T-helper 22 cell (primary cell): ENCODE measurements at regions not wholly inside any gene's neighbourhood (a gene's known extent, or its start where the extent isn't known, plus 50 kb on each side); places are given as distances from the start of the nearest gene placed in this dataset.

Experiments
- DNase-seq: peaks from one replicate; pipeline ENCODE4 v3.0.0-alpha.2; 2020; ENCODE audit warnings: low read depth

DNA sequence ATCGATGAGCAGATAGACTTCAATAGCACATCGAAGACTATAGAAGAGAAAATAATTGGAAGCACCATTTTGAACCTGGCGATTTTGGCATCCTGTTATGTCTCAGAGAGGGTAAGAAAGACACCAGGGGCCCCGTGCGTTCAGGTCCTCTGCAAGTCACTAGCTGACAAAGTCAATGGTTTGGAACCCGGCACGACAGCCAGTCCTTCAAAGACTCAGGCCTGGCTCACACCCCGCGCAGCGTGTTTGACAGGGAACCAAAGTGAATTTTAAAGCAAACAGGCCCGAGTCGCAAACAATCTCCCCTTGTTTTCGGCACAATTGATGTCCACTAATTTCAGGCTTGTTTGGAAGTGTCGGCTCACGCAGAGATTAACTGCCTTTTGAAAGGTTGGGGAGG, 716.6 kb downstream of the BRD1 start:
- no peak for DNase-seq

DNA sequence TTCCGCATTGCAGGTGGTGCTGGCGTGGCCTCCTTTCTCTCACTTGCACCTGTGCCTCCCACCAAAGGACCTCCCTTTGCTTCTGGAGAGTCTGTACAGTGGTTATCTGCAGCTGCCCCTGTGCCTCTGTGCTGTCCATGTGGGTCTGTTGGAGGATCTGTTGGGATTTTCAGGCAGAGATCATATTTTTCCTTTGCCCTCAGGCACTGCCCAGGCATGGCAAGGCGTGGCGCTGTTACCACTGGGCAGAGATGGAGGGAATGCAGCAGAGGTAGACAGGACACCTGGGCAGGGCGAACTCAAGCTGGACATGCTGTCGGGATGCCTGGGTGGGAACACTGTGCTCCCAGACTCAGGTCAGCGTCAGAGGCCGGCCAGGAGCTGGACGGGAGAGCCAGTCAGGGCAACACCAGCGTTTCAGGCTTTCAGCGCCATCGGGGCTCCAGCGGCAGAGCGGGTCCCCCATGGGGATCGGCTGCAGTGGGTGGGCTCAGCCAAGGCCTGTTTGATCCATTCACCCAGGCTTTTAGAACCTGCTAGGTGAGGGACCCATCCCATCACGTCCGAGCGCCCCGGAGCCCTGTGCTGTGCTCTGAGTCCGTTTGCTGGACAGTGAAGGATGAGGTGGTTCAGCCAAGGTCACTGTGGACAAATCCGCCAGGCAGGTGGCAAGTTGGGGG, 718.9 kb downstream of the BRD1 start:
- DNase-seq, result no peak

DNA sequence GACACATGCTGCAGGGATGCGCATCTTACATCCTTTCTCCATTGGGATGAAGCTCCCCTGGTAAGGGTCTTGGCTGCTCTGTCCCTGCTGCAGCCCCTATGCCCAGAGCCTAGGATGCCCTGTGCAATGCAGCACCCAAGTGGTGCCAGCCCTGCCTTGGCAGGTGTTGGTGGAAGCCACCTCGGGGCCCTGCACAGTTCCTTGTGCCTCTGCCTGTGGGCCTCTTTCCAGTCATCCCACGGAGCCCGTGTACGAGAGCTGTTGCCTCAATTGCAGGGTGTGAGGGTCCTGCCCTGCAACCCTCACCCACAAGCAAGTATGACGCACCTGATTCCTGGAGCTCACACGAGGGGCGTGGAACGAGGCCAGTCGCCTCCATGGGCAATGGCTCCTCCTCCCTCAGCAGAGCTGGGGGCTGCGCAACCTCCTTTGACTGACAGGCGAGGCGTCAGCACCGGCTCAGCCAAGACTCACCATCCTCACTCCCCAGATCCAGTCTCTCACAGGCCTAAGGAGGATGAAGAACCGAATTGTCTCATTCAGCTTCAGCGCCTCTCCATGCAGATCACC, 719.6 kb downstream of the BRD1 start:
- DNase-seq, result no peak

DNA sequence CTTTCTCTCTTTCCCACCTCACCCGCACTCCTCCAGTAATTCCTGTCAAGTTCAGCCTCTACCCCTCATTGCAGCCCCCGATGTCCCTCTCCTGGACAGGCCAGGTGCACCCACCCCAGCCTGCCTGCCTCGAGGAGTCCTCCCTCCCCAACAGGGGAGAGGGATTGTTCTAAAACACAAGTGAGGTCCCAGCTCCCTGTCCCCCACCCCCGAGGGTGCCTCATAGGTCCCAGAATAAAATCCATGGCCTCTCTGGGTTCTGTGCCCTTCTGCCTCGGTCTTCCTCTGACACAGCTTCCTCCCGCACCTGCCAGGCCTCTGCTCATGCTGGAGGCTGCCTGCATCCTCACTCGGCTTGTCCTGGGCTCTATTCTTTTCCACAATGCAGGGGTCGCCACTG, 720.1 kb downstream of the BRD1 start:
- DNase-seq, result no peak

DNA sequence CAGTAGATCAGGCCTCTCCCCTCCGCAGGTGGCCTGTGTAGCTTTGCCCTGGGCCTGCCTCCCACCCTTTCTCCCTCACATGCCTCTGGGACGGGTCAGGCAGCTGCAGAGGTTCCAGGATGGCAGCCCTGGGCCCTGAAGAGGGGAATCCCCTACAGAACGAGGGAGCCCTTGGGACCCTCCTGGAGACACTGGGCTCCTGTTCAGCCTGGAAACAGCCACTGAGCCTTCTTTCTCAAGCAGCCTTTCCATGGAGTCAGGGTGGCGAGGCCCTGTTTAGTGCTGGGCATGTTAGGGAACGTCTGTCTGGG, 720.9 kb downstream of the BRD1 start:
- no peak for DNase-seq

DNA sequence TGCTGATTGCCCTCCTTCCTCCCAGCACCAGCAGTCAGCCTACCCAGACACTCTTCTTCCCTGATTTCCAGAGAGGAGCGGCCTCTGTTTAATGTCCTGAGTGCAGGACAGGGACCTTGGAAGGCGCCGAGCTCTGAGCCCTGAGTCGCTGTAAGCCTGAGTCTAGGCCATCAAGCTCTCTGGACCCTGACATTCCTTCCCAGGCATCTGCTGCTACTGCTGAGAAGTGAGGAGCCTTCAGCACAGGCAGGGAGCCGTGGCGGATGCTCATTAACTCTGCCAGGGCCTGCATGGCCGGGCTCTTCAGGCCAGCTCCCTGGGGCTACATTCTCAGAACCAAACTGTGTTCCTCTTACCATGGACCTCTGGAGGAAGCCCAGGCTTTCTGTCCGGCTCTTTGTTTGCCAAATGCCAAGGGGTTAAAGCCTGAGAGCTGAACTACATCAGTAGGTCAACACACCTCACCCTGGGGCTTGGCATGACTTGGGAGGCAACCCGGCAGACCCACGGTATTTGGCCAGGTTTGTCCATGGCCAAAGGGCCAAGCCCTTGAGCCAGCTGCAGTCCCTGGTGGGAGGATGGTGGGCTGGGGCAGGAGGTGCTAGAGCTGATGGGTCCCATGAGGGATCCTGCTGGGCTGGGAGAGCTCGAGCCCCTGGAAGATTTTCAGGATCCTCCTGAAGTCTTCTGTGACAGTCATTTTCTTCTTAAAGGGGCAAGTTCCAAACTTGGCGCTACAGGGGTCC, 721.4 kb downstream of the BRD1 start:
- DNase-seq, result no peak

DNA sequence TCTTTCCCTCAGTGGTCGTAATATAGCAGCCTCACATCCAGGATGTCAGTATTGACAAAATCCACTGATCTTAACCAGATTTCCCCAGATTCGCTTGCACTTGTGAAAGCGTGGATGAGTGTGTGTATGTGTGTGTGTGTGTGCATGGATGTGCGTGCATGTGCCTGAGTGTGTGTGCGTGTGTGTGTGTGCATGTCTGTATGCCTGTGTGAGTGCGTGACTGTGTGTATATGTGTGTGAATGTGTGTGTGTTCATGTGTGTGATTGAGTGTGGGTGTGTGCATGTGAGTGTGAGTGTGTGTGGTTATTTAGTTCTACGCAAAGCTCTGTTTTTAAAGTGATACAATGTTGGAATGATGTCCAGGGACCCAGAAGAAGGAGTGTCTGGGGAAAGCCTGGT, 723.2 kb downstream of the BRD1 start:
- DNase-seq, result no peak

DNA sequence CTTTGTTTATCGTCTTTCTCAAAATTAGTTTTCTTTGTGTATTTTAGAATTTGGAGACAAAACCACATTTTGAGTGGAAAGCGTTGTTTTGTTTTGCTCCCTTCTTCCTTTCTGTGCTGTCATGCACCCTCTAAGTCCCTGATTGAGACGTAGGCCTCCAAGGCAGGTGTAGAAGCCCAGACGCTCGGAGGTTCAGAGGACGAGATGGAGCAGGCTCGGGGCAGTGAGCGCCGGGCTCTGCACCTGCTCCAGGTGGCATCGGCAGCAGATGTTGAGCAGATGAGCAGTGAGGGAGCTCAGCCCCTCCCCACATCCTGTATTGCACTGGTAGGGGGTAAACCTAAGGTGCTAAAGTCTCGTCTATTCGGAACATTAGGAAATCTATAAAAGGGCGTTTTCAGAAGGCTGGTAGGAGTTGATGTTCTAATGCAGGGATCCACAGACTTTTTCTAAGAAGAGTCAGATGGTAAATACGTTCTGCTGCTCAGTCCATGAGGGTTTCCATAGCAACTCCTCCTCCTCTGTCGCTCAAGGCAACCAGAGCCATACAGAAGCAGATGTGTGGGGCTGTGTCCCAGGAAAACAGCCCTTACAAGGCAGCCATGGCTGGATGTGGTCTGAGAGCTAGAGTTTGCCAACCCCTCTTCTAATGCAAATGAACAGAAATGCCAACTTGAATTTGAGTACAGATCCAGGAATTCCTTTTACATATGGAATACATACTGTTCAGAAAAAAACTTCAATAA, 724.2 kb downstream of the BRD1 start:
- no peak for DNase-seq

DNA sequence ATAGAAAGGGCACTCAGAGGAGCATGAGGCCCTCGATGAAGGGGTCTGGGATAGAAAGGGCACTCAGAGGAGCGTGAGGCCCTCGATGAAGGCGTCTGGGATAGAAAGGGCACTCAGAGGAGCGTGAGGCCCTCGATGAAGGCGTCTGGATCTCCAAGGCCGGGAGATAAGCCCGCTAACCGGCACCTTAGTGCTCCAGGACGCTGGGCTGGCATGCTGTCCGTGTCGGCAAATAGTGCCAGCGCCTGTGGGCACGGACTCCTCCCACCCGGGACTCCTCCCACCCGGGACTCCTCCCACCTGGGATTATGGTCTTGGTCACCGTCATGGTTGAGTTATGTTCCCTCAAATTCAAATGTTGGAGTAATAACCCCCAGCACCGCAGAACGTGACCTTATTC, 725.3 kb downstream of the BRD1 start:
- no peak for DNase-seq

DNA sequence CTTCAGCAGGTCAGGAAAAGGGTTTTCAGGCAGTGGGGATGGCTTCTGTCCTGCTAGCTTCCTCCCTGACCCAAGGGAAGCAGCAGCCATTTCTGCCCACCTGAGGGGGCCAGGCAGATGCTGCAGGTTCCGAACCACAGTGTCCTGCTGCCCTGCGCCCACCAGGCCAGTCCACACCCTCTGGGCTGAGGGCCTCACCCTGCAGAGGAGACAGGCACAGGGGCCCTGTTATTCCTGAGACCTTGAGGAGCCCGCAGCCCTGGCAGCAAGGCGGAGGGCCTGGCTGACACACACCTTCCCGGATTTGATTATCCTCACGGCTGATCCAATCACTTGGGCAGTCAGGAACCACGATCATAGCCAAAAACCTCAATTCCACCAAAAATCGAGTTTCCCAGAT, 725.8 kb downstream of the BRD1 start:
- no peak for DNase-seq

DNA sequence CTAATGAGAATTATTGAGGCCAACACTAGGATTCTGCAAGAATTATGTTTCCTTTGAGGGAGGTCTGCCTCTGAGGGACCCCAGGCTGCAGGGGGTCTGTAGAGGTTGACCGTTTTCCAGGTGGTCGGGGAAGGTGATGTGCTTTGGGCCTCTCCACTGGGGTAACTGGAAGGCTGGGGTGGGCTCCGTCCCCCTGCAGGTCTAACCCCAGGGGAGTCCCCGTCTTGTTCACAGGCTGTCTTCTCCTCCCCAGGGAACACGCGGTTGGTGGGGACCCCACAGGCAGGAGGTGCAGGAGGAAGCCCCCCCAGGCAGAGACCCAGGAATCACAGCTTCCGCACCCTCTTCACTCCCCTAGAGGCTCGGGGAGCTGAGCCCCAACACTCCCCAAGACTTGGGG, 726.4 kb downstream of the BRD1 start:
- DNase-seq, result no peak

DNA sequence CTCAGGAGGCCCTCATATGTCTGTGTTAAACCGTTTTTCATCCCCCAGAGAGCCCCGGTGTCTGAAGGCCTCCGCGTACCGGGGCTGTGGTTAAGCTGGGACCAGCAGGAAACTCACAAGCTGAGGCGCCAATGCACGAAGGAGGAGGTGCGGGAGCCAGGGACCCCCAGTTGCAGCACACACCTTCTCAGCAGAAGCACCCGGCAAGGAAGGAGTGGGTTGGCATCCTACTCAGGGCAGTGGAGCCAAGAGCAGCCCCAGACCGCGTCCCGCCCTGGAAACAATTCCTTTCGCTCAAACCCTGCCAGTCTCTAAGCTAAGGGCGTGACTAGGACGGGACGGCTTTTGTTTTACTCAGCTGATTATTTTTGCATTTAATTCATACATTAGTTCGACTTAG, 726.9 kb downstream of the BRD1 start:
- DNase-seq, result no peak

DNA sequence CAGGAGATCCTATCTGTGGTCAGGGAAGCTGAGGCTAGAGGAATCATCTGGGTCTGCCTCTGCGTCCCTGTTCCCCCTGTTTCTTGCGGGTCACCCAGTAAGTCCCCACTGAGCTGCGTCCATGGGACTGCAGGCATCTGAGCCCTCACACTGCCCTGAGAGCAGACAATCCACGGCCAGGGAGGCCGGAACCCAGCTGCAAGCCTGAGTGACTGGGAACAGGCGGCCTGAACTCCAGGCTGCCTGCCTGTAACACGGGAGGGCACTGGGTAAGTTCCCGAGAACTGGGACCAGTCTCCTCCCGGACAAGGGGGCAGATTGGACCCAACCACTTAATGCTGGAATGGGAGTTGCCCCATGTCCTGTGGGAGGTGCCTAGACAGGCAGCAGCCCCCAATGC, 727.4 kb downstream of the BRD1 start:
- DNase-seq, result no peak

DNA sequence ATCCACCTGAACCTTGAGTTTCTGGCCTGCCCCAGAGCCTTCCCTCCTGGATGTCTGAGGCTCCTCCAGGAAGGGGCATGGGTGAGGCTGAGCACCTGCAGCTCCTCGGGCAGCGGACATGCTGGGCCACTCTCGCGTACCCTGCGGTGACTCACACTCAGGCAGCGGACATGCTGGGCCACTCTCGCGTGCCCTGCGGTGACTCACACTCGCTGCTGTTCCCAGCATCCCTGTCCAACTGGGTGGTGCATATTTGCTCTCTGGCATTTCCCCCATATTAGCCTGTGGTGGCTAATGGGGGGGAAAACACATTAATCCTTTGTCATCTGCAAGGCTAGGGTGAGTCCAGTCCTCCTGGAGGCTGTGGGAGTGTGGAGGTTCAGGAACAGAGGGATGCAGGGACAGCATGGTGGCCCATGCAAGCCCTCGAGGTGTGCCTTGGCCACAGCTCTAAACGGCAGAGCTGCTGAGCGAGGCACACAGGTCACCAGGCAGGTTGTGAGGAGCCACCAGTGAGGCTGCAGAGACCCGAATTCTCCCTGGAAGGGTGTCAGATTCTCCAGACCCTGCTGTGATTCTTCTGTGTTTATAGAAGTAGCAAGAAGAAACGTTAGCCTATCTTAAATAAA, 728.1 kb downstream of the BRD1 start:
- DNase-seq, result no peak

DNA sequence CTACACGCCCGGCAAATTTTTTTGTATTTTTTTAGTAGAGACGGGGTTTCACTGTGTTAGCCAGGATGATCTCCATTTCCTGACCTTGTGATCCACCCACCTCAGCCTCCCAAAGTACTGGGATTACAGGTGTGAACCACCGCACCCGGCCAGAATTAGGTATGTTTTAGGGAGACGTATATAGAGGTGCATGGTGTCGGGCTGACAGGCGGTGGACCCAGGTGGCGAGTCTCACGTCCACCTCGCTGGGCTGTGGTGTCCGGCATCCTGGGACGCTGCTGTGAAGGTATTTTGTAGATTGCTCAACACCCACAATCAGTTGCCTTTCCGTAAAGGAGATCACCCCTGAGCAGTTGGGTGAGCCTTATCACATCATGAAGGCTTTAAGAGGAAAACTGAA, 728.6 kb downstream of the BRD1 start:
- DNase-seq, result no peak

DNA sequence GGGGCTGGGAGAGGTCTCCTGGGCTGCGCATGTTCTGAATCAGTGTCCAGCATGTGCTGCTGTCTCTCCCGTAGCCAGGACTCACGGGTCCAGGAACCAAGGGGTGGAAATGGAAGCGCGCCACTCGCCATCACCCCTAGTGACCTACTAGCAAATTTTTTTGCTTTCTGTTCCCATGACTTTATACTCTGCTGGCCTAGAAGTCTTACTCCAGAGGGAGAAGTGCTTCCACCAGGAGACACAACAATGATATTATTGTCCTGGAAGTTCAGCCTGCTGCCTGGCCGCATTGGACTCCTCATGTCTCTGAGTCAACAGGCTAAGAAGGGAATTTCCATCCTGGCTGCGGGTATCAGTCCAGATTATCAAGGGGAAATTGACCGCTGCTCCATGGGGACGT, 729.7 kb downstream of the BRD1 start:
- DNase-seq, result no peak

DNA sequence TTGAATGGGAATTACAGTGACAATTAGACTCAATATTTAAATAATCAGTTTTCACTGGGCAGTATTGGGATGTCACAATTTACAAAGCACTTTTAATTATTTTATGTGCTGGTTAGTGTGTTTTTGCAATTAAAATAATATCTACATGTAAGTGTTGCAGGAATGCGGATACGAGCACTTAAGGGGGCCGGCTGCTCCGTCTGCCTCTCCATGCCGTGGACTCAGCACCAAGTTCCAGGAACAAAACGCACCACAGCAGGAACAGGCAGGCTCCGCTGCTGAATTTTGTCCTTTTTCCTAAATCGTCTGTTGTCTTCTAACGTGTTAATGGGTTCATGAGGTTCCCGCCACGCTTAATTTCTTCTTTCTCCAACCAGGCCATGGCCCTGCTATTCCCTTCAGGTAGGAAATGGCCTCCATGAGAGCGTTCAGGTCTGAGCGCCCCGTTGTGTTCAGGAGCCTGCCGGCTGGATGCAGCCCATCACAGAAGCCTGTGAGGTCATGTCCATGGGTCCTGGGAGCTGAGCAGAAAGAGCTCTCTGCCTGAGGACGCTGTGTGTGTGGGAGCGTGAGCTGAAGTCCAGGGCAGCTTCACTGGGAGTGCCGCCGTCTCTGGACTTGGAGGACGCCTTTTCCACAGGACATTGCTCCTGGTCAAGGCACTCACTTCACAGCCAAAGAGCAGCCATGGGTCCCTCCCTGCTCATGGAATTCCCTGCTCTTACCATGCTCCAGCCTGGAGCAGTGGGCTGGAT, 730.3 kb downstream of the BRD1 start:
- DNase-seq, result no peak

DNA sequence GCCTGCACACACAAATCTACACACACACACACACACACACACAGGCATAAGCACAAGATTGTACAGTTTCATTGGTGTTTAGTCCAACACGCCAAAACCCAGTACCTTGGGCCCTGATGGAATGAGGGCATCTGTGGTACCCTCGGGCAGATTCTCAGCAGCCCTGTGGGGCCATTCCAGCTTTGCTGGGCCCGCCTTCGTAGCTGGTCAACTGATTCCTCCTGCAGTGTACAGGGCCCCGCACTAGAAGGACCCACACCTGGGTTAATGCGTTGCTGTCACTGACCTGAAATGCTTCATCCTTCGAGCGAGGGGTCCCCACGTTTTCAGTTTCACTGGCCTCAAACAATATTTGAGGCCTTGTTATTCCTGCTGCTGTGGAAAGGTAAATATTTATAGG, 731.2 kb downstream of the BRD1 start:
- DNase-seq, result no peak

DNA sequence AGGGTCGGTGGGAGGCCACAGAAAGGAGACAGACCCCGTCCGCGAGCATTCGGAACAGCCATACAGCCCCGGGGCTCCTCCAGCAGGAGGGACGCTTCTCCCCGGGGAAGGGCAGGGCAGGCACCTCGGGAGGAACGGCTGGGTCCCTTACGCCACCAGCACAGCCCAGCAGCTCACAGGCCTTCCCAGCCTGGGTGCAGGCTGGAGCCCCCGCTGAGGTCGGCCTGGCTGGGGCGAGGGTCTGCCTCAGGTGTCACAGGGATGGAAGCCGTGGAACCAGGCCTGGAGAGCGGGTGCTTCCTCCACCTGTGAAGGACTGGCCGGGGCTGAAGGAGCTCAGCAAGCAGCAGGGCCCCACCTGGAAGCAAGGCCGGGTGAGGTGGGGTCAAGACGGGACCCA, 732.3 kb downstream of the BRD1 start:
- no peak for DNase-seq

DNA sequence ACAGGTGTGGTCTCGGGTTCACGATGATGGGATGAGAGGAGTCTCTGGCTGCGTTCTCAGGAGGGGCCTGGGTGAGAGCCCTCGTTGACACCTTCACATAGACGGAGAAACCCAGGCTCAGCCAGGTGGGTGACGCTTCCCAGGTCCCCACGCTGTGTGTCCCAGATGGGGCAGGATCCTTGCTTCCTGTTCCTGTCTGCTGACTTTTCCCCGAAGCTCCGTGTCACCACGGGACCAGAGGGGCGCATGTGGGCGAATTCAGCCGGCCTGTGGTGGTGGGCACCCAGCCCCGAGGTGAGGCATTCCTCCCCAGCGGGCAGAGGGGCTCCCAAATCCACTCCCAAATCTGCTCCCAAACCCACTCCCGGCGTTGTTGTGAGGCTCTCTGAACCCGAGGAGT, 732.8 kb downstream of the BRD1 start:
- no peak for DNase-seq

DNA sequence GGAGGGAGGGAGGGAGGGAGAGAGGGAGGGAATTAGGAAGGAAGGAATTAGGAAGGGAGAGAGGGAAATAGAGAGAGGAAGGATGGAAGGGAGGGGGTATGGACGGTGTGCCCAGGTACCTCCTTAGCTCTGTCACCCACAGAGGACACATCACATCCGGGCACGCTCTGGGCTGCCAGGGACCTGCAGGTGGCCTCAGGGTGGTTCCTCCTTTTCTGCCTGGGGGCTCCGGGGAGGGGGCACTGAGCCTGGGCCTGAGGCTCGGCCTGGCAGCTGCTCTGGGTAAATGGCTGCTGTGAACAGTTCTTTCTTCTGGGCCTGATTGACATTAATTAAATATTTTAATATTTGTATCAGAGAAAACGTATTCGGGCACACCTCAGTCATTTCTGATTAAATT, 733.5 kb downstream of the BRD1 start:
- no peak for DNase-seq
